Panc1 (cell line): ENCODE measurements at regions not wholly inside any gene's neighbourhood (a gene's known extent, or its start where the extent isn't known, plus 50 kb on each side); places are given as distances from the start of the nearest gene placed in this dataset.

Experiments
- ATAC-seq: fragments of 200-7000 bp; cut with Tn5 transposase; 2 replicates; pipeline ENCODE4 v1.9.1; 2020; ENCODE audit warnings: mild to moderate bottlenecking, moderate library complexity
- BruUV-seq: library from RNA; stranded (reverse); fragments of 400-500 nt; replicated peaks from 2 replicates; lab custom pipeline; 2021; lab: Mats Ljungman, UMichigan
- CTCF ChIA-PET: fragments of 300-600 bp; sonication (Branson Sonifier 250); formaldehyde crosslinking; loops from one replicate; lab custom pipeline; 2022; ENCODE audit warnings: antibody characterized with exemption; lab: Charles Lee
- POLR2A ChIA-PET: fragments of 300-600 bp; sonication (Branson Sonifier 250); formaldehyde crosslinking; loops from one replicate; lab custom pipeline; 2022; ENCODE audit warnings: antibody characterized with exemption; lab: Charles Lee
- DNase-seq: peaks from one replicate; pipeline ENCODE4 v3.0.0-alpha.2; 2010; ENCODE audit warnings: low read depth, low spot score
- H3K27ac ChIP-seq: 2 replicates; pipeline ENCODE4 v1.5.1; 2011; ENCODE audit warnings: mild to moderate bottlenecking, low read length, inconsistent platforms
- H3K27me3 ChIP-seq: fragments of 200-500 bp; sonication (Bioruptor generic); 2 replicates; pipeline ENCODE4 v1.6.0; 2014; ENCODE audit warnings: low read length, inconsistent platforms; ENCODE audit not compliant: control insufficient read depth, insufficient read depth
- H3K36me3 ChIP-seq: fragments of 200-500 bp; sonication (Bioruptor generic); 2 replicates; pipeline ENCODE4 v1.5.1; 2014; ENCODE audit warnings: inconsistent platforms, mild to moderate bottlenecking, low read length, moderate library complexity; ENCODE audit not compliant: control insufficient read depth, insufficient read depth
- H3K4me1 ChIP-seq: 2 replicates; pipeline ENCODE4 v1.5.1; 2011; ENCODE audit warnings: inconsistent platforms, mild to moderate bottlenecking, low read length, moderate library complexity; ENCODE audit not compliant: control insufficient read depth, insufficient read depth
- H3K4me3 ChIP-seq, 2 experiments: 2 replicates each; pipeline ENCODE4 v1.5.1; 2011 to 2012; ENCODE audit warnings: low read depth in 2 of 2, low read length in 2 of 2, mild to moderate bottlenecking in 2 of 2, inconsistent platforms in 1 of 2, moderate library complexity in 1 of 2
- H3K9me3 ChIP-seq: fragments of 200-500 bp; sonication (Bioruptor generic); 2 replicates; pipeline ENCODE4 v1.5.1; 2014; ENCODE audit warnings: low read depth, mild to moderate bottlenecking, inconsistent platforms, low read length, moderate library complexity; ENCODE audit not compliant: control insufficient read depth, insufficient read depth
- CTCF ChIP-seq: fragments of 450-650 bp; IDR thresholded peaks from 2 replicates; pipeline ENCODE4 v1.5.1; 2017; ENCODE audit warnings: mild to moderate bottlenecking
- POLR2AphosphoS5 ChIP-seq: IDR thresholded peaks from 2 replicates; pipeline ENCODE4 v1.6.1; 2012; ENCODE audit warnings: mild to moderate bottlenecking, low read depth, low read length, moderate library complexity
- REST ChIP-seq, 2 experiments: IDR thresholded peaks; 2 replicates each; pipeline ENCODE4 v1.6.1; 2011 to 2012; ENCODE audit warnings: low read depth in 2 of 2, control low read depth in 1 of 2, low read length in 1 of 2, mild to moderate bottlenecking in 1 of 2, moderate library complexity in 1 of 2; ENCODE audit not compliant: insufficient read depth in 1 of 2
- SIN3A ChIP-seq: IDR thresholded peaks from 2 replicates; pipeline ENCODE4 v1.6.1; 2012; ENCODE audit warnings: low read depth, mild to moderate bottlenecking, low read length, moderate library complexity, borderline replicate concordance; ENCODE audit not compliant: insufficient read depth
- TCF7L2 ChIP-seq: IDR thresholded peaks from 2 replicates; pipeline ENCODE4 v1.6.1; 2011; ENCODE audit warnings: mild to moderate bottlenecking, low read depth, low read length, inconsistent platforms
- in situ Hi-C: cut with HindIII; loops from 2 replicates; pipeline ENCODE4 v1.10.0; 2016; ENCODE audit warnings: low sequenced_read_pairs, low pct_unique_long_range_greater_than_20kb
- intact Hi-C: fragments of 100-400 bp; cut with micrococcal nuclease; formaldehyde crosslinking; loops from one replicate; pipeline ENCODE4 v1.10.0; 2022; ENCODE audit not compliant: unreplicated experiment

- ChIA-PET CTCF (no interaction called here), POLR2A (no interaction called here)
- Histone ChIP-seq H3K27ac (no peak overlapping the region), H3K36me3 (no peaks in the 10 kb centered on the region), H3K4me1 (no peaks in the 10 kb centered on the region), H3K9me3 (peaks cover 9% of the 10 kb centered on the region; the same call in 1 of the 2 replicates), H3K4me3 (no peak overlapping the region), H3K27me3 (no peaks in the 10 kb centered on the region)
- DNase-seq: no peak
- intact Hi-C loops (no loop called here), in situ Hi-C loops (no loop called here)
- BruUV-seq: no TSS peak
- no peak for ATAC-seq
- TF ChIP-seq REST (IDR thresholded peaks at IDR 0.05; ENCODE audit: insufficient read depth in 1 of 2, low read depth in 2 of 2, low read length in 1 of 2): no peak
- no peak for TF ChIP-seq CTCF
- TF ChIP-seq SIN3A: no peak
- no peak for TF ChIP-seq POLR2AphosphoS5
- TF ChIP-seq TCF7L2: no peak
These were observed 321.4 kb upstream of the IL12A start for GRCh38 chr3:159667261-159667660.

- Histone ChIP-seq H3K4me3 (no peak overlapping the region), H3K27me3 (no peaks in the 10 kb centered on the region), H3K9me3 (0 out of 2 replicates have a peak, but pooled peaks cover under 1% of the 10 kb centered on the region), H3K4me1 (no peaks in the 10 kb centered on the region), H3K36me3 (no peaks in the 10 kb centered on the region), H3K27ac (no peak overlapping the region)
- intact Hi-C loops: no loop called here
- CTCF ChIA-PET: no interaction called here
- DNase-seq (no peak), ATAC-seq (no peak)
- in situ Hi-C loops: no loop called here
- BruUV-seq: no TSS peak
- TF ChIP-seq POLR2AphosphoS5 (no peak), CTCF (no peak), TCF7L2 (no peak), REST (IDR thresholded peaks at IDR 0.05; ENCODE audit: insufficient read depth in 1 of 2, low read depth in 2 of 2, low read length in 1 of 2) (no peak), SIN3A (no peak)
- POLR2A ChIA-PET: no interaction called here
These were observed 320.2 kb upstream of the IL12A start for GRCh38 chr3:159668461-159668860.
